ENCODE measurements at regions not wholly inside any gene's neighbourhood (a gene's known extent, or its start where the extent isn't known, plus 50 kb on each side); places are given as distances from the start of the nearest gene placed in this dataset.

DNA sequence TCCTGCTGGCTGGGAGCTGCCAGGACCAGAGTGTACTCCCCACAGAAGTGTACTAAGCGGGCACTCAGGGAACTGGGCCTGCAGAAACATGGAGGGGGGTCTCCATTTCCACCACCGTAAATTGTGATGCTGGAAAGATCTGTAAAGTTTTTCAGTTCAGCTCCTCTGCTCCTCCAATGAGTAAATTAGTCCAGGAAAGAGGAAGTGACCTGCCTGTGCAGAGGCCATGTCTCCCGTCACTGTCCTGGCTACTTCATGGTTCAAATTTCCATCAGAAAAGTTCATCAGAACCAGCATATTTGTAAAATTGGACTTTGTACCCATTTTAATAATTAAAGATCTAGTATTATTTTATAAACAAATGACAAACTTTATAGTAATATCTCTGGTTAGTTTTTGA, 226.7 kb upstream of the THBS1 start:
- H3K4me3 Mint-ChIP-seq (ENCODE audit: unreplicated experiment): no peak overlapping the region
- H3K27me3 ChIP-seq (replicated peaks; ENCODE audit: control insufficient read depth, insufficient read depth, low read length): no peaks in the 10 kb centered on the region
- peaks cover 59% of the 10 kb centered on the region for H3K4me1 ChIP-seq
- no peaks in the 10 kb centered on the region for H3K27me3 Mint-ChIP-seq (ENCODE audit: insufficient read depth, unreplicated experiment)
- no peaks in the 10 kb centered on the region for H3K9me3 ChIP-seq
- no peak for DNase-seq
- H3K4me1 Mint-ChIP-seq (ENCODE audit: low read depth, unreplicated experiment): peaks cover 27% of the 10 kb centered on the region
- no peak overlapping the region for H3K4me3 ChIP-seq (ENCODE audit: low read depth, low read length)
- no TSS peak for BruUV-seq (replicated peaks)
- intact Hi-C loops (cut with micrococcal nuclease; ENCODE audit: unreplicated experiment): loop anchor here (5.0 to 10.0 kb wide), 3 partner anchors 81 to 179 kb away; no protein-coding TSS in a partner anchor
- no peak overlapping the region for H3K27ac Mint-ChIP-seq (ENCODE audit: unreplicated experiment)
- peaks cover 6% of the 10 kb centered on the region for H3K36me3 Mint-ChIP-seq (ENCODE audit: insufficient read depth, unreplicated experiment)
- H3K9me3 Mint-ChIP-seq (ENCODE audit: unreplicated experiment): peaks cover 8% of the 10 kb centered on the region
- POLR2A ChIA-PET: no interaction called here
- CTCF ChIA-PET: no interaction called here
- TF ChIP-seq, protein P1, sequence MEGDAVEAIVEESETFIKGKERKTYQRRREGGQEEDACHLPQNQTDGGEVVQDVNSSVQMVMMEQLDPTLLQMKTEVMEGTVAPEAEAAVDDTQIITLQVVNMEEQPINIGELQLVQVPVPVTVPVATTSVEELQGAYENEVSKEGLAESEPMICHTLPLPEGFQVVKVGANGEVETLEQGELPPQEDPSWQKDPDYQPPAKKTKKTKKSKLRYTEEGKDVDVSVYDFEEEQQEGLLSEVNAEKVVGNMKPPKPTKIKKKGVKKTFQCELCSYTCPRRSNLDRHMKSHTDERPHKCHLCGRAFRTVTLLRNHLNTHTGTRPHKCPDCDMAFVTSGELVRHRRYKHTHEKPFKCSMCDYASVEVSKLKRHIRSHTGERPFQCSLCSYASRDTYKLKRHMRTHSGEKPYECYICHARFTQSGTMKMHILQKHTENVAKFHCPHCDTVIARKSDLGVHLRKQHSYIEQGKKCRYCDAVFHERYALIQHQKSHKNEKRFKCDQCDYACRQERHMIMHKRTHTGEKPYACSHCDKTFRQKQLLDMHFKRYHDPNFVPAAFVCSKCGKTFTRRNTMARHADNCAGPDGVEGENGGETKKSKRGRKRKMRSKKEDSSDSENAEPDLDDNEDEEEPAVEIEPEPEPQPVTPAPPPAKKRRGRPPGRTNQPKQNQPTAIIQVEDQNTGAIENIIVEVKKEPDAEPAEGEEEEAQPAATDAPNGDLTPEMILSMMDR (IDR thresholded peaks at IDR 0.05; ENCODE audit: insufficient read depth in 1 of 2, low read depth in 1 of 2, low read length in 1 of 2, severe bottlenecking in 1 of 2, unreplicated experiment in 1 of 2): no peak
- H3K36me3 ChIP-seq (ENCODE audit: control insufficient read depth, insufficient read depth, low read length): no peaks in the 10 kb centered on the region

DNA sequence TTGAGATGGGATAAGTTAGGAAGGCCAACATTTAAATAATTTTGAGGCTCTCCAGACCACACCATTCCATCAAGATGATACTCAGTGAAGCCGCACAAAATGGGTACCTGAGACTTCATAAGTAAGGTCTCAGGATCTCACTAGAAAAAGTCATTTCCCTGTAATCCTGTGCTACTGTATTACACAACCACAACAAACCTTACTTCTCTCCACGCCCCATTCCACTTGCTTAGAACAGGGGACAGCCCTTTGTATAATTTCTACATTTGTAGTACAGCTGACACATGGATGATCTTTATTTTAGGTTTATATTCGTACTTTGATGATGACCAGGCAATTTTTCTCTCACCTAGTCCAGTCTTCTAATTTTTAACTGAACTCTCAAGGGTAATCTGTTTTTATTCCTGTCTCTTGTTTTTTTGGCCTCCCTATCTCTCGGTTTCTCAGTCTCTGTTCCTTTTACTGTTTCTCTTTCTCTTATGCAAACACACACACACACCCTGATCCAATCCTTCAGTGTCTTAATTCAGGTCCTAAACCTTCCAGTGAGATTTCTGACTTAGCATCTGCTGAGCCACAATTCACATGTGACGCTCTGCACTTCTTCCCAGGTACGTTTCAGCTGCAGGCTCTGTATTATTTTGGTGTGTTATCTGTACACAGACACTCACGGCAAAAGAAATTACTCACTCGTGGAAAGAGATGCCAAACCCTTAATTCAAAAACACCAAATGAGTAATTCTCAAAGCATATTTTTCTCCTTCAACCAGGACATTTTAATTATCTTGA, 223.2 kb upstream of the THBS1 start:
- peaks cover 49% of the 10 kb centered on the region for H3K4me1 ChIP-seq

DNA sequence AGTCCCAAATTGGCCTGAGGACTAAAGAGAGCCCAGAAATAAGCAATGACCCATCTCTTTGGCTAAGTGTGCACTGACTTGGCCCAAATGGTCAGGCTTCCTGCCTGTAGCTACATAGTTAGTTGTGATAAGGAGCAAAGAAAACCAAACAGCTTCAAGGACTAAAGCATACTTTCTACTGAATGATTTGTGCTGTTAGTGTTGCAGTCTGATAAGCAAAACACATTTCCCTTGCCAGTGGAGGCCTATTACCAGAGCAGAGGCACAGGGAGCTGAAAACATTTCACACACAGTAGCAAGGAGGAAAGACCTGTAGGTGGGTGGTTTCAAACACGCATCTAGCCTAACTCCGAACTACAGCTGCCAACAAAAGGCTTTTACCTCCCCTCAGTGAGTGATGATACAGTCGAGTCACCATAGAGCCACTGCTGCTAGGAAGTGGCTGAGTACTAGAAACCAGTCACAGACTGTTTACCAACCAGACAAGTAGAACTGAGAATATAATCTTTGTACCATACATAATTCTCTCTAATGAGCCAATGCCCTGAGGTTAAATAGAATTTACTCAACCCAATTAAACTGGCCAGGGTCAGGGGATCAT, 222.3 kb upstream of the THBS1 start:
- Mint-ChIP-seq H3K4me3 (ENCODE audit: unreplicated experiment) (no peak overlapping the region), H3K4me1 (ENCODE audit: low read depth, unreplicated experiment) (peaks cover 24% of the 10 kb centered on the region), H3K36me3 (ENCODE audit: insufficient read depth, unreplicated experiment) (no peaks in the 10 kb centered on the region), H3K27me3 (ENCODE audit: insufficient read depth, unreplicated experiment) (no peaks in the 10 kb centered on the region), H3K27ac (ENCODE audit: unreplicated experiment) (peak overlapping the region; percentile 45), H3K9me3 (ENCODE audit: unreplicated experiment) (no peaks in the 10 kb centered on the region)
- POLR2A ChIA-PET: interaction anchor here (0.6 kb wide), 1 partner anchor 22 kb away, joined by 4 read pairs; no protein-coding TSS in a partner anchor
- no TSS peak for BruUV-seq (replicated peaks)
- H3K9me3 ChIP-seq: no peaks in the 10 kb centered on the region
- no peak for DNase-seq
- H3K36me3 ChIP-seq (ENCODE audit: control insufficient read depth, insufficient read depth, low read length): no peaks in the 10 kb centered on the region
- no peaks in the 10 kb centered on the region for H3K27me3 ChIP-seq (replicated peaks; ENCODE audit: control insufficient read depth, insufficient read depth, low read length)
- intact Hi-C loops (cut with micrococcal nuclease; ENCODE audit: unreplicated experiment): loop anchor here (10.0 kb wide), 2 partner anchors 76 to 184 kb away; no protein-coding TSS in a partner anchor
- CTCF ChIA-PET: no interaction called here
- peaks cover 41% of the 10 kb centered on the region for H3K4me1 ChIP-seq
- TF ChIP-seq, protein P1 (IDR thresholded peaks at IDR 0.05; ENCODE audit: insufficient read depth in 1 of 2, low read depth in 1 of 2, low read length in 1 of 2, severe bottlenecking in 1 of 2, unreplicated experiment in 1 of 2): no peak
- no peak overlapping the region for H3K4me3 ChIP-seq (ENCODE audit: low read depth, low read length)

More for the DNA sequence above, 223.2 kb upstream of the THBS1 start:
- H3K9me3 Mint-ChIP-seq (ENCODE audit: unreplicated experiment): no peaks in the 10 kb centered on the region
- no peaks in the 10 kb centered on the region for H3K27me3 Mint-ChIP-seq (ENCODE audit: insufficient read depth, unreplicated experiment)
- peaks cover 31% of the 10 kb centered on the region for H3K4me1 Mint-ChIP-seq (ENCODE audit: low read depth, unreplicated experiment)
- no peak overlapping the region for H3K4me3 ChIP-seq (ENCODE audit: low read depth, low read length)
- no peaks in the 10 kb centered on the region for H3K9me3 ChIP-seq
- no peak for DNase-seq
- intact Hi-C loops (cut with micrococcal nuclease; ENCODE audit: unreplicated experiment): loop anchor here (10.0 kb wide), 2 partner anchors 77 to 183 kb away; no protein-coding TSS in a partner anchor
- H3K36me3 Mint-ChIP-seq (ENCODE audit: insufficient read depth, unreplicated experiment): peaks cover 6% of the 10 kb centered on the region
- no peaks in the 10 kb centered on the region for H3K27me3 ChIP-seq (replicated peaks; ENCODE audit: control insufficient read depth, insufficient read depth, low read length)
- CTCF ChIA-PET: no interaction called here
- TF ChIP-seq, protein P1 (IDR thresholded peaks at IDR 0.05; ENCODE audit: insufficient read depth in 1 of 2, low read depth in 1 of 2, low read length in 1 of 2, severe bottlenecking in 1 of 2, unreplicated experiment in 1 of 2): no peak
- POLR2A ChIA-PET: no interaction called here
- peak overlapping the region; percentile 39 for H3K27ac Mint-ChIP-seq (ENCODE audit: unreplicated experiment)
- H3K4me3 Mint-ChIP-seq (ENCODE audit: unreplicated experiment): no peak overlapping the region
- no peaks in the 10 kb centered on the region for H3K36me3 ChIP-seq (ENCODE audit: control insufficient read depth, insufficient read depth, low read length)
- no TSS peak for BruUV-seq (replicated peaks)

All from Caco-2 (cell line).